AG09309 (cell line): ENCODE measurements at regions not wholly inside any gene's neighbourhood (a gene's known extent, or its start where the extent isn't known, plus 50 kb on each side); places are given as distances from the start of the nearest gene placed in this dataset.

Source experiments
- DNase-seq: peaks from one replicate; pipeline ENCODE4 v3.0.0-alpha.2; 2010; ENCODE audit warnings: low read depth
- H3K4me3 ChIP-seq: 2 replicates; pipeline ENCODE4 v1.5.1; 2011; ENCODE audit warnings: mild to moderate bottlenecking, low read depth, low read length, moderate library complexity; ENCODE audit not compliant: control insufficient read depth
- TF ChIP-seq, protein P1 (sequence below): IDR thresholded peaks from 2 replicates; pipeline ENCODE4 v1.5.1; 2011; ENCODE audit warnings: mild to moderate bottlenecking, low read depth, low read length, inconsistent platforms; ENCODE audit not compliant: insufficient read depth, control insufficient read depth; ENCODE audit errors: missing control alignments

DNA sequence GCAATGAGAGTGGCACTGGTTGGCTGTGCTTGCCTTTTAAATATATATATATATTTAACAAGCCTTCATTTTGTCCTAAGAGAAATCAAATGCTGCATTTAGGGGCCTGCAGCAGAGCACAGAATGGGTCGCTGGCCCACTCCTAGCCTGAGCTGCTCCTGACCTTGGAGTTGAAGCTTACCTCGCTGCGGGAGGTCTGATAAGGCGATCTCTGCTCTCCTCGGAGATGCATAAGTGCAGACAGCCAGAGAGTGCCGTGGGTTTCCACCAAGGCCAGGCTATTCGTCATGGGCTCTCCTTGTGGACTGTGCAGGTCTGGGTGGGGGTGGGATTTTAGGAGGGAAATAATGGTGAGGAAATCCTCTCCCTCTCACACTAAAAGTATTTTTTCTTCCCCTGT, 99.5 kb upstream of the IKZF1 start:
- TF ChIP-seq, protein P1, sequence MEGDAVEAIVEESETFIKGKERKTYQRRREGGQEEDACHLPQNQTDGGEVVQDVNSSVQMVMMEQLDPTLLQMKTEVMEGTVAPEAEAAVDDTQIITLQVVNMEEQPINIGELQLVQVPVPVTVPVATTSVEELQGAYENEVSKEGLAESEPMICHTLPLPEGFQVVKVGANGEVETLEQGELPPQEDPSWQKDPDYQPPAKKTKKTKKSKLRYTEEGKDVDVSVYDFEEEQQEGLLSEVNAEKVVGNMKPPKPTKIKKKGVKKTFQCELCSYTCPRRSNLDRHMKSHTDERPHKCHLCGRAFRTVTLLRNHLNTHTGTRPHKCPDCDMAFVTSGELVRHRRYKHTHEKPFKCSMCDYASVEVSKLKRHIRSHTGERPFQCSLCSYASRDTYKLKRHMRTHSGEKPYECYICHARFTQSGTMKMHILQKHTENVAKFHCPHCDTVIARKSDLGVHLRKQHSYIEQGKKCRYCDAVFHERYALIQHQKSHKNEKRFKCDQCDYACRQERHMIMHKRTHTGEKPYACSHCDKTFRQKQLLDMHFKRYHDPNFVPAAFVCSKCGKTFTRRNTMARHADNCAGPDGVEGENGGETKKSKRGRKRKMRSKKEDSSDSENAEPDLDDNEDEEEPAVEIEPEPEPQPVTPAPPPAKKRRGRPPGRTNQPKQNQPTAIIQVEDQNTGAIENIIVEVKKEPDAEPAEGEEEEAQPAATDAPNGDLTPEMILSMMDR = no peak
- no peak for DNase-seq
- no peak overlapping the region for H3K4me3 ChIP-seq

DNA sequence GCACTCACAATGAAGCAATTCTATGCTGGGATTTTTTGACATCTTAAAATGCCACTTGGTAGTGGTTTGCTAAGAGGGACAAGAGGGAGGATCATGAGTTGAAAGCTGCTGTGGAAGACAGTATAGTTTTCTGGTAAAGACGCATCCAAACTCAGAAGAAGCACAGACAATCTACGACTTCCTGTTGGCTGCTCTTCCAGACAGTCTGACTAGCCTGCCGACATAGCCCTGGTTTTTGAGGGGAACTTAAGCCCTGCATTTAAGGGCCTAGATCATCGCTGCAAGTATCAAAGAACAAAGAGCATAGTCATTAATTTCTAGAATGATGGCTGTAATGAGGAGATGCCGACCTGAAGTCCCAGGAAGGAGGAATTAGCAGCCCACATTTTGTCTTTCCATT, 99.9 kb upstream of the IKZF1 start:
- TF ChIP-seq, protein P1 = no peak
- H3K4me3 ChIP-seq = no peak overlapping the region
- DNase-seq = no peak

DNA sequence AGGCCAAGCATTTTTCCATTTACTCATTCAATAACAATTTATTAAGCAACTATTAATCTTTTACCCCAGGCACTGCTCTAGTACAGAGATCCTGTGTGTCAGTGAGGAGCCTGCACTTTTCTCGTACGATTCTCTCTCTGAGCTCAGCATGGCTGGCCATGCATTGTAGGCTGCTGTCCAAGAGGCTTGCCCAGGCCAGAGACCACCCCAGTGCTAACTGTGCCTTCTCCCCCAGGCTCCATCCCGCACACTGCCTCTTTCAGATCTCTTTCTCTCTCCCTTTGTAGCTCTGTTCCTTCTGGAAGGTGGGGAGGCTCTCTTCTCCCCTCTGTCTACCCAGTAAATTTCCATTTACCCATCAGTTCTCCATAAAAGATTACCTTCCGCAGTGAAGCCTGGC, 101.0 kb upstream of the IKZF1 start:
- no peak for DNase-seq
- TF ChIP-seq, protein P1 = no peak

DNA sequence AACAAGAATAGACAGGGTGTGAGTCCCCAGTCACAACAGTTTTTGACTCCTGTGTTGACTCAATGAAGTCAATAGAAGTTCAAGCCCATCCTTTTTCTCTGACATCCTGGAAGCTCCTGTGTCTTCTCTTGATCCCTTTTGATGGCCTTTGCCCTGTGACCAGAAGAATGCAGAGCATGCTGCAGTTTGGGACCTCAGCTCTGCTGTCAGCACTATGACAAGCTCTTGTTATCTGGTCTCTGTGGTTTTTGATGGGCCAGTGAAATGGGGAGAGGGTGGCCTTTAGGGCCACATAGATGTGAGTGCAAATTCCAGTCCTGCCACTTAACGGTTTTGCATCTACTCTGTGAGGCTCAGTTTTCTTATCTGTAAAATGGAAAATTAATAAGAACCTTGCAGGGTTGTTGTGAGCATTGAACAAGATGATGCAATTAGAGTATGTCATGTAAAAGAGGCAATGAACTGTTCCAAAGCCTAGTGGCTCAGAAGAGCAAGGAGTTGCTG, 102.4 kb upstream of the IKZF1 start:
- no peak overlapping the region for H3K4me3 ChIP-seq
- TF ChIP-seq, protein P1 = no peak
- DNase-seq = no peak

More for the DNA sequence above, 101.0 kb upstream of the IKZF1 start:
- H3K4me3 ChIP-seq = no peak overlapping the region

DNA sequence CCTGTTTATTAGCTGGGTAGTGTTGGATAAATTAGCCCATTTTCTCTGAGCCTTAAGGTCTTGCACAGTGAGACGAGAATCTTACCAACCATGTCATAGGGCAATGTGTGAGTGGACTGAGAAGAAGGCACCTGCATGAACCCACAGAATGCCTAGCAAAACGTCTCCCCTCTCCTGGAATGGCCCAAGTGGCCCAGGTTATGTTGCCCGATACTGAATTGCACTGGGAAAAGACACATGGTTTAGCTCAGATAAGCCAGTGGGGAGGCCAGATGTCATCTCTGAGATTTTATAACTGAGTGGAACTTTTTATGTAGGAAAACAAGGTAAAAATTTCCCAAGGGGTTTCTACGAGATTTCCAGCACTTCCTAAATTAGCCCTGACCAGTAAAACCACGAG, 104.7 kb upstream of the IKZF1 start:
- TF ChIP-seq, protein P1 = no peak
- no peak for DNase-seq
- no peak overlapping the region for H3K4me3 ChIP-seq

DNA sequence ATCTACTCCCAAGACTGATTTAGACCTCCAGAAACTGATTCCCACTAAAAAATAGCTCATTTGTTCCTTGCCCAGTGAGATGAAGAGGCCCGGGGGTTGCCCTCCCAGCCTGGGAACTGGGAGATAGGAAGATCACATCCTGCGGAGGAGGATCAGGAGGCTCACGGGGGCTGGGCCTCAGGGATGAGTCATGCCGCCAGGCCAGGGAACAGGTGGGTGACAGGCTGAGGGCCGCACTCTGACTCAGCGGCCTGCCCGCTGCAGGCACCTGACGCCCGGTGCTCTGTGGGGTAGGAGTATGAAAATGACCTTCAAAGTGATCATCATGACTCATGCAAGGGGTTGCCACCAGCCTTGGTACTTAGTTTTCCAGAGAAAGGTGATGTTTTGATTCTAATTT, 104.5 kb upstream of the ZPBP start:
- DNase-seq = no peak
- no peak overlapping the region for H3K4me3 ChIP-seq

More for the DNA sequence above, 104.5 kb upstream of the ZPBP start:
- TF ChIP-seq, protein P1 = no peak
